ENCODE measurements at regions not wholly inside any gene's neighbourhood (a gene's known extent, or its start where the extent isn't known, plus 50 kb on each side); places are given as distances from the start of the nearest gene placed in this dataset.
"Not testable (repeated sequence)": the region's sequence is repeated elsewhere in the genome, so short reads cannot be mapped to it uniquely, and the experiment has no call there.

- no peak for DNase-seq (ENCODE audit: low read depth, low spot score)
Measured at GRCh38 chr14:29982171-29982570, 54.5 kb upstream of the PRKD1 start.

- no peak for DNase-seq (ENCODE audit: low read depth, low spot score)
Measured at GRCh38 chr14:29982993-29983392, 55.3 kb upstream of the PRKD1 start.

GRCh38 chr14:29990344-29990857 is 62.8 kb upstream of the PRKD1 start:
- not testable (repeated sequence) for DNase-seq (ENCODE audit: low read depth, low spot score)

GRCh38 chr14:29990993-29991392 is 63.3 kb upstream of the PRKD1 start:
- DNase-seq (ENCODE audit: low read depth, low spot score) = no peak

GRCh38 chr14:29993143-29993542 is 65.5 kb upstream of the PRKD1 start:
- no peak for DNase-seq (ENCODE audit: low read depth, low spot score)

- DNase-seq (ENCODE audit: low read depth, low spot score) = no peak
Measured at GRCh38 chr14:29999013-29999539, 71.4 kb upstream of the PRKD1 start.

- no peak for DNase-seq (ENCODE audit: low read depth, low spot score)
Measured at GRCh38 chr14:30002859-30003258, 75.2 kb upstream of the PRKD1 start.

- peak; percentile 23 for DNase-seq (ENCODE audit: low read depth, low spot score)
Measured at GRCh38 chr14:30005114-30005808, 77.6 kb upstream of the PRKD1 start.

- DNase-seq (ENCODE audit: low read depth, low spot score) = no peak
Measured at GRCh38 chr14:30006695-30007094, 79.0 kb upstream of the PRKD1 start.

- DNase-seq (ENCODE audit: low read depth, low spot score) = no peak
Measured at GRCh38 chr14:30015489-30015888, 87.8 kb upstream of the PRKD1 start.

- no peak for DNase-seq (ENCODE audit: low read depth, low spot score)
Measured at GRCh38 chr14:30016002-30016401, 88.4 kb upstream of the PRKD1 start.

- DNase-seq (ENCODE audit: low read depth, low spot score) = no peak
Measured at GRCh38 chr14:30017370-30017993, 89.8 kb upstream of the PRKD1 start.

- no peak for DNase-seq (ENCODE audit: low read depth, low spot score)
Measured at GRCh38 chr14:30020271-30020670, 92.6 kb upstream of the PRKD1 start.

GRCh38 chr14:30020687-30021086 is 93.0 kb upstream of the PRKD1 start:
- no peak for DNase-seq (ENCODE audit: low read depth, low spot score)

- not testable (repeated sequence) for DNase-seq (ENCODE audit: low read depth, low spot score)
Measured at GRCh38 chr14:30023350-30023749, 95.7 kb upstream of the PRKD1 start.

- no peak for DNase-seq (ENCODE audit: low read depth, low spot score)
Measured at GRCh38 chr14:30034152-30034551, 106.5 kb upstream of the PRKD1 start.

GRCh38 chr14:30035361-30035760 is 107.7 kb upstream of the PRKD1 start:
- DNase-seq (ENCODE audit: low read depth, low spot score) = no peak

GRCh38 chr14:30045720-30046119 is 118.1 kb upstream of the PRKD1 start:
- DNase-seq (ENCODE audit: low read depth, low spot score) = no peak

GRCh38 chr14:30053103-30053502 is 125.5 kb upstream of the PRKD1 start:
- DNase-seq (ENCODE audit: low read depth, low spot score) = no peak

- no peak for DNase-seq (ENCODE audit: low read depth, low spot score)
Measured at GRCh38 chr14:30054201-30054600, 126.6 kb upstream of the PRKD1 start.

GRCh38 chr14:30058401-30058800 is 130.8 kb upstream of the PRKD1 start:
- no peak for DNase-seq (ENCODE audit: low read depth, low spot score)

- no peak for DNase-seq (ENCODE audit: low read depth, low spot score)
Measured at GRCh38 chr14:30063746-30064145, 136.1 kb upstream of the PRKD1 start.

GRCh38 chr14:30064454-30064853 is 136.8 kb upstream of the PRKD1 start:
- no peak for DNase-seq (ENCODE audit: low read depth, low spot score)

All from smooth muscle cell of the brain vasculature (primary cell).